AG09309 (cell line): ENCODE measurements at regions not wholly inside any gene's neighbourhood (a gene's known extent, or its start where the extent isn't known, plus 50 kb on each side); places are given as distances from the start of the nearest gene placed in this dataset.

Source experiments
- DNase-seq: peaks from one replicate; pipeline ENCODE4 v3.0.0-alpha.2; 2010; ENCODE audit warnings: low read depth
- H3K4me3 ChIP-seq: 2 replicates; pipeline ENCODE4 v1.5.1; 2011; ENCODE audit warnings: mild to moderate bottlenecking, low read depth, low read length, moderate library complexity; ENCODE audit not compliant: control insufficient read depth
- TF ChIP-seq, protein P1 (sequence below): IDR thresholded peaks from 2 replicates; pipeline ENCODE4 v1.5.1; 2011; ENCODE audit warnings: mild to moderate bottlenecking, low read depth, low read length, inconsistent platforms; ENCODE audit not compliant: insufficient read depth, control insufficient read depth; ENCODE audit errors: missing control alignments

DNA sequence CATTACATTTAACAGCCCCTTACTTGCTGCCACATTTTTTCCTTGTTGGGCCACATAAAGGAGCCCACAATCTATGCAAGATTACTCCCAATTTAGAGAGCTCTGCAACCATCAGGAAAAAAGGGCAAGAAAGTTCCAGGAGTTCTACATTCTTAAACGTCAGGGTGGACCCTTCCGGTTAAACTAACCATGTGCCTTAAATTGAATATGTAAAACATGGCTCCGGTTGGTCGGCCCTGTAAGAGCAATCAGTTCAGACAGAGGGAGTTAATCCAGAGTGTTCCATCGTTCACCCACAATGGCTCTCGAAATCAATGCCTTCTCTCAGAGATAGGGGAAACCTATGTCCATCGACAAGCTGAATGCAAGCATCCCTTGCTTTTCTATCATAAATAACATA, 253.7 kb upstream of the PFKP start:
- TF ChIP-seq, protein P1, sequence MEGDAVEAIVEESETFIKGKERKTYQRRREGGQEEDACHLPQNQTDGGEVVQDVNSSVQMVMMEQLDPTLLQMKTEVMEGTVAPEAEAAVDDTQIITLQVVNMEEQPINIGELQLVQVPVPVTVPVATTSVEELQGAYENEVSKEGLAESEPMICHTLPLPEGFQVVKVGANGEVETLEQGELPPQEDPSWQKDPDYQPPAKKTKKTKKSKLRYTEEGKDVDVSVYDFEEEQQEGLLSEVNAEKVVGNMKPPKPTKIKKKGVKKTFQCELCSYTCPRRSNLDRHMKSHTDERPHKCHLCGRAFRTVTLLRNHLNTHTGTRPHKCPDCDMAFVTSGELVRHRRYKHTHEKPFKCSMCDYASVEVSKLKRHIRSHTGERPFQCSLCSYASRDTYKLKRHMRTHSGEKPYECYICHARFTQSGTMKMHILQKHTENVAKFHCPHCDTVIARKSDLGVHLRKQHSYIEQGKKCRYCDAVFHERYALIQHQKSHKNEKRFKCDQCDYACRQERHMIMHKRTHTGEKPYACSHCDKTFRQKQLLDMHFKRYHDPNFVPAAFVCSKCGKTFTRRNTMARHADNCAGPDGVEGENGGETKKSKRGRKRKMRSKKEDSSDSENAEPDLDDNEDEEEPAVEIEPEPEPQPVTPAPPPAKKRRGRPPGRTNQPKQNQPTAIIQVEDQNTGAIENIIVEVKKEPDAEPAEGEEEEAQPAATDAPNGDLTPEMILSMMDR, result no peak
- DNase-seq, result no peak
- H3K4me3 ChIP-seq, result no peak overlapping the region

DNA sequence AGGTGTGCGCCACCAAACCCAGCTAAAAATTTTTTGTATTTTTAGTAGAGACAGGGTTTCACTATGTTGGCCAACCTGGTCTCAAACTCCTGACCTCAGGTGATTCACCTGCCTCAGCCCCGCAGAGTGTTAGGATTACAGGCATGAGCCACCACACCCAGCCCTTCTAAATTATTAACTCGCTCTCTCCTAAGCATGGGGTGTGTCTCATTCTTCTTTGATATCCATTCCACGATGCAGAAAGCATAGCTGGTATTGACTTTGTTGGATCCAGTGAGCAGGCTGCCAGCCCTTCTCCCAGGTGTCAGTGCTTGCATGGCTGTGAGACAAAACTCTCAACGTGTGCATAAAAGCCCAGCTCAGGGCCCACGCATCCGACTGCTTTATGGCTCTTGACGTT, 254.1 kb upstream of the PFKP start:
- TF ChIP-seq, protein P1, result no peak
- no peak overlapping the region for H3K4me3 ChIP-seq
- DNase-seq, result no peak

DNA sequence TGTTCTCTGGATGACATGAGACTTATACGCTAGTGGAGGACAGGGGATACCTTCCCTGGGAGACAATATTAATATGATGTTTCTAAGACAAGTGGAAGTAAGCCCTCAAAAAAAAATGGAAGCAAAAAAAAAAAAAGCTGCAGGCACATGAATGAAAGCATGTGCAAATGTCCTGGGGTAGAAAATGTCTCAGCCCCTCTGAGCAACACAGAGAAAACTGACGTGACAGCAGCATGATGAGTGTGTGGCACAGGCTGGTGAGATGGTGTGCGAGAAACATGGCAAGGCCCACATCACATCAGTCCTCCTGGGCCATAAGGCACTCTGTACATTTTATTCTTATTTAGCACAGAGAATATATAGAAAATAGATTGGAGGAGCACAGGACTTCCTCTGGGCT, 254.7 kb upstream of the PFKP start:
- DNase-seq, result no peak
- H3K4me3 ChIP-seq, result no peak overlapping the region
- TF ChIP-seq, protein P1, result no peak

DNA sequence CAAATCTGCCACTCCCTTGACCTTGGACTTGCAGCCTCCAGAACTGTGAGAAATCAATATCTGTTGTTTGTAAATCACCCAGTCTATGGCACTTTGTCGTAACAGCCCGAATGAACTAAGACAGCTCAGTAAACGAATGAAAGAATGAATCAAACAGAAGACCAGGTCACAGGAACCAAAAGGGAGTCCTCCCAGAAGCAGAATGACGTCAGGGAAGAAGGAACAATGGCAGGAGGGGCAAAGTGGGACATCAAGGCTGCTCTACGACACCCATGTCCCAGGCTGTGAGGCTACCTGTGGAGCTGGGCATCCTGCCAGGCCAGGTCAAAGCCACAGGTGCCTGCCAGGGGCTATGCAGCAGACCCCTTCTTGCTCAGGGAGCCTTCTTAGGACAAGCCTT, 267.2 kb upstream of the PFKP start:
- no peak overlapping the region for H3K4me3 ChIP-seq
- no peak for DNase-seq
- TF ChIP-seq, protein P1, result no peak

DNA sequence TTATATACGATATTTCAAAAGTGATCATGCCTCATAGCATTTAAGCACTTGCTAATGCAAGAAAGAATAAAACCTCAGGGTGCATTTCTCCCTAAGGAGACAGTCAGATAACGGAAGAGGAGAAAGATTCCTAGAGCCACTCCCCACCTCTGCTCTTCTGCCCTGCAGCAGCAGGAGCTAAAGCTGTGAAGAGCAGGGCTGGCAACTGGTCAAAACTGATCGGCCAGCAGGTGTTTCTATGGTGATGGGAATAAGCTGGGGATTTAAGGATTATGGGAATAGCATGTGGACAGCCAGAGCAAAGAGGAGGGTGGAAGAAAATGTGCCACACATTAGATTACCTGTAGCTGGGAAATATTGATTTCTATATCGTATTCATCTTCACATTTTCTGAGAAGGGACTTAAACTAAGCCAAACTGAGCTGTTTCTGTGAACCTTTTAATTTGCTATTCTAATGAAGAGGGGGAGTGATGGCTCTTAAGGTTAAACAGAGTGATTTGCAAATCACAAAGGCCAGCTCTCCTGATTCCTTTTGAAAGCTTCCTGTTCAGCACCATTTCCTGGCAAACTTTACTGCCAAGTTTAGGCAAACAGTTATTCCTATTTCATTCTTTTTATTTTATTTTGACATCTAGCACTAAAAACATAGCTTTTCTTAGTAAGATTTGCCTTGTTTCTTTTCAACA, 268.9 kb upstream of the PFKP start:
- H3K4me3 ChIP-seq, result no peak overlapping the region
- DNase-seq, result no peak

DNA sequence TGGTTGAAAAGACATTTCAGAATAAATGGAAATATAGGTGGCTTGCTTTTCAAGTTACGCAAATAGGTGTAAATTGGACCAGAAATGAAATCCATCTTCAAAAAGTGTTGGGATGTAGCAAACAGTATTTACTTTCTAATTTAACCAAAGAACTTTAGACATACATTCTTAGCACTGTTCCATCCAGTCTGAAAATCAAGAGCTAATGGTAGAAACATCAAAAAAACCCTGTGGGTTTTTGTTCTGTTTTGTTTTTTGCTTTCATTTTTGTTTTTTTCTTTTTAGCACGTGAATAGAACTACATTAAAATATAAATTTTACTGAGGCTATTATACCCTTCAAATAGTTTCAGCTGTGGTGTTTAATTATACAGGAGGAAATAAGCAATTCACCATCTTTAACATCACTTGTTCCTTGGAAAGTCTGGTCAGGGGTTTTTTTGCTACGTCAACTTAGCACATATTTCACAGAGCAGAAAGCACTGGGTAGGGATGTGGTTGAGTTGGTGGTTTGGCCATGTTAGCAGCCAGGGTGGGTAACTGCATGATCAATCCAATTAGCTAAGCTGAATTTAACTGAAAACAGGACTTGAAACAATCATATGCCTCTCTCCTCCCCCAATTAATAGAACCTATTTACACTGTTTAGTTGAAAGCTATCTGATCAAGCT, 275.4 kb upstream of the PFKP start:
- H3K4me3 ChIP-seq, result no peak overlapping the region
- TF ChIP-seq, protein P1, result no peak
- no peak for DNase-seq

More for the DNA sequence above, 268.9 kb upstream of the PFKP start:
- TF ChIP-seq, protein P1, result no peak
